ENCODE measurements at regions not wholly inside any gene's neighbourhood (a gene's known extent, or its start where the extent isn't known, plus 50 kb on each side); places are given as distances from the start of the nearest gene placed in this dataset.
"Not testable (repeated sequence)": the region's sequence is repeated elsewhere in the genome, so short reads cannot be mapped to it uniquely, and the experiment has no call there.

DNA sequence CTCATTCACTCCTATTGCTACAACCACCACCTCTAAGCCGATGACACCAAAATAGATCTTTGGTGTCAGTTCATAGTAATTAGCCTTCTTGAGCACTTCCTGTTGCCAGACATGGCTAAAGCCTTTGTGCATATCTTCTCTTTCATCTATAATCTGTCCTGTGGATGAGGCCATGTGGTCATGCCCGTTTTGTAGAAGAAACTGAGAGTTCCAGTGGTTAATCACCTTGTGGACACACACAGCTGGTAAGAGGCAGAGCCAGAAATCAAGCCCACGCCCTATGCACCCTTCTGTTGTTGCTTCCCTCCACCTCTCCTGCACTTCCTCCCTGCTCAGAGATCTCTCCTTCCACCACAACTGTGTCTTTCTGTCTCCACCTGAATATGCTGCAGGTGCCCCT, 285.1 kb upstream of the PFKP start:
- no peak for DNase-seq

DNA sequence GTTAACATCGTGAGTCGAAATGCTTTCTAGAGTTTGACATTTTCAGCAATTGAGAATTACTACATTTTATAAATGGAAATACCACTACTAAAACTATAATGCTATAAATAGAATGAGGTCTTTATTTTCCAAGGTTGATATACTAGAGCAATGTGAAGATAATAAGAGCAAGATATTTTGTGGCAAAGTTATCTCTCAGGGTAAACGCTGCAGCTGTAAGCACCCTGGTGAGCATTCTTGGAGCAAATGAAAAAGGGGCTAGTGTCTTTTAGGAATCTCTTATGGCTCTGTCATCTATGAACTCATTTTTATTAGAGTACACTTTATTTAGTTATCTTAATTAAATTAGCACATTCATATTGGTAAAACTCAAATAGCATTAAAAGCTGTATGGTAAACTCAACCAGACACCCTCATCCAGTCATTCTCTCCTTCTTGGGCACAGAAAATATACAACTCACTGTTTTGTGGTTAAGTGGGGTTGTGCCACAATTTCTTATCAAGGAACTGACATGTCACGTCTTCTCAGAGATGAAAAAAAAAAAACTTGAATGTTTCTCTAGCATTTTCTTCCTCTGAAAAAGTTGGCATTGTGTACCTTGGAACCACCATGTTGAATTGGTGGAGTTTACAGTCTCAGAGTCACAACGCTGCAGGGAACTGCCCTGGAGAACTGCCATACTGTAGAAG, 289.5 kb upstream of the PFKP start:
- DNase-seq = no peak

DNA sequence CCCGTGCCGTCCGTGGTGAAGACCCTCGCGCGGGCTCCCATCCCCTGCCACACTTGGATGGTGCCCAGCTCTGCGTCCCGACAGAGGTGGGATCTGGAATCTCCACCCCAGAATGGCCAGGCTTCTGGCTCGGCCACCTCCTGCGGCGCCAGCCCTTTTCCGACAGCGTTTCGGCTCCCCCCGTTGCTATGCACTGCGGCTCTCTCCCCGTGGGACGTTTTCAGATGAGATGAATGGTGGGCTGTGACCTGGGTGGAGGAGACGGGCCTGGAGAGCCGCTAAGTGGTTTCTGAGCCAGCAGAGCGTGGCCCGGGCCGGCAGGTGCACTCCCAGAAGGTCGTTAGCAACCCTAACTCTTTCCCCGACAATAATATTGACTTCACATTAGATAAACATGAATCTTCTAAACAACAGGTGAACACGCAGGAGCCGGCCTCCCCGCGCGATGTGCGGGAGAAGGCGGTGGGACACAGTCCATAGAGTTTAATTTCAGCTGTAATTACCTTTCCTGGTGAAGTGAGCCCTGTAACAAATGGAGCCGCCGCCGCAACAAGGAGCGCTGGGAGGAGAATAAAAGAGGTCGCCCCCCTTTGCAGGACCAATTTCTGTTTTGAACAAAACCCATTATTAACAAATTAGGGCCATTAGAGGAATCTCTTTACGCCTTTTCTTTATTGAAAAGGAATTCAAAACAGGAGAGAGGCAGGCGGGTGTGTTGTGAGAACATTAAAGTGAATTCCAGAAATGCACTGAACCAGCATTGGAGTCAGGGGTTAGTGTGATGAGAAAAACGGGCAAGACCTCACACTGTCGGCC, 294.3 kb upstream of the PFKP start:
- peak; percentile 84 for DNase-seq

DNA sequence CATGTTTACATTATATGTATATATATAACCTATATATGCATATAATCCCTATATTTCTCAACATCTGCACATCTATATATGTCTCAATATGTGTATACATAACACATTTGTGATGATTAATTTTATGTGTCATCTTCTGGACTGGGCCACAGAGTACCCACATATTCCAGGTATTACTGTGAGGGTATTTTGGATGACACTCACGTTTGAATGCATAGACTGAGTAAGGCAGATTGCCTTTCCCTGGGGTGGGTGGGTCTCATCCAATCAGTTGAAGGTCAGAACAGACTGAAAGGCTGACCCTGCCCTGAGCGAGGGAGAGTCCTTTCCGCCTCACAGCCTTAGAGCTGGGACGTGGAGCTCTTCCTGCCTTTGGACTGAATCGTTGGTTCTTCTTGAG, 295.2 kb upstream of the PFKP start:
- DNase-seq = no peak

DNA sequence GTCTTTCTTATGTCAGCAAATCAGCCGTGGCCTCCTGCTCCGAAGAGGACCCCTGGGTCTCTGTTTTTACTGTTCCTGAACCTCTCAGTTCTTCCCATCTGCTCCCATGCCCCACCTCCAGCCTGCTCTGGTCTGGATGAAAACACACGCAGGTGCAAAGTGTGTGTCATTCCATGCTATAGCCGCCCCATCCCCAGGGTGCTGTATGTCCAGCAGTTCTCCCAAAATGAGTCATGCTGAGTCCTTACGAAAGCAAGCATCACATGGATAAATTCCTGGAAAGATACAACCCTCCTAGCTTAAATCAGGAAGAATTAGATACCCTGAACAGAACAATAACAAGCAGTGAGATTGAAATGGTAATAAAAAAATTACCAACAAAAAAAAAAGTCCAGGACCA, 300.1 kb upstream of the PFKP start:
- DNase-seq = not testable (repeated sequence)

DNA sequence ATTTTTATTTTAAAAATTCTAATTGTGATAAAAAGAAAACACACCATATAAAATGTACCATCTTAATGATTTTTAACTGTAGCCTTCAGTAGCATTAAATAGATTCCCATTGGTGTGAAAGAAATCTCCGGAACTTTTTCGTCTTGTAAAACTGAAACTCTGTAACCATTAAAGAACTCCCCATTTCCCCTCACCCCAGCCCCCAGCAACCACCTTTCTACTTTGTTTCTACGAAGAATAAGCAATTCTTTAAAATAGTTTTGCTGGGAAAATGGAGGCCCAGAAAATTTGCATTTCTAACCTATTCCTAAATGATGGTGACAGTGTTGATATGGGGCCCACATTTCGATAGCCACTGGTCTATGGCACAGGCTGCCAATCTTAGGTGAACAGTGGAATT, 305.4 kb upstream of the PFKP start:
- no peak for DNase-seq

DNA sequence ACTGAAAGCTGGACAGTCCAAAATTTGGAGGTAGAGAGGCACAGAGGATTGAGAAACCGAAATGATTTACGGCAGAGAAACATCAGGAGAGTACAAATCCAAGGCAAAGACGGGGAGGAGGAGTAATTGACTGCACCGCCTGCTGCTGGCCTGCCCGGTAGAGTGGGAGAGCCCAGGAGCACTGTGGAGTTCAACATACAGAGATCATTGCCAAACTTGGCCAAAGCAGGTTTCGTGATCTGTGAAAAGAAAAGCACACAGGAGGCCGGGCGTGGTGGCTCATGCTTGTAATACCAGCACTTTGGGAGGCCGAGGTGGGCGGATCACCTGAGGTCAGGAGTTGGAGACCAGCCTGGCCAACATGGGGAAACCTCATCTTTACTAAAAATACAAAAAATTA, 306.0 kb upstream of the PFKP start:
- no peak for DNase-seq

DNA sequence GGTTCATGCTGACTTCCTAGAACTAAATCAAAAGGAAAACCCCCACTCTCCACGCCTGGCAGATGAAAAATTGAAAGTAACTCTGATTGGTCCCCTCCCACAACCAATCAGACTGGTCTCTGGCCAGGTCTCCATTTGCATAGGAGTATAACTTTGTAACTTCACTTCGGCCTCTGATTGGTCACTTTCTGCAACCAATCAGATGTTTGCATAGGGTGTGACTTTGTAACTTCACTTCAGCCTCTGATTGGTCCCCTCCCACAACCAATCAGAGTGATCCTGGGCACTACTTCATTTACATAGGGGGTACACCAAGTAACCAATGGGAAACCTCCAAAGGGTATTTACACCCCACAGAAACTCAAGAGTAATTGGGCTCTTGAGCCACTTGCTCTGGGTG, 306.6 kb upstream of the PFKP start:
- DNase-seq = no peak

DNA sequence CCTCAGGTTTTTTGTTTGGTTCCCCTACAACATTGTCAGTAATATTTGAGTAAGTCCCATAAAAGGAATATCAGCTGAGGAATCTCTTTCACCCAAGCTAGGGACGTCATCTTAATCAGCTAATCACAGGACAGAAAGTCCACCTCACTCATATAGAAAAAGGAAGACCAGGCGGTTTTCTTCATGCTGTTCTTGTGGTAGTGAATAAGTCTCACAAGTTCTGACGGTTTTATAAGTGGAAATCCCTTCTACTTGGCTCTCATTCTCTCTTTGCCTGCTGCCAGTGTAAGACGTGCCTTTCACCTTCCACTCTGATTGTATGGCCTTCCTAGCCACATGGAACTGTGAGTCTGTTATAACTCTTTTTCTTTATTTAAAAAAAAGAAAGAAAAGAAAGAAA, 308.1 kb upstream of the PFKP start:
- DNase-seq = no peak

DNA sequence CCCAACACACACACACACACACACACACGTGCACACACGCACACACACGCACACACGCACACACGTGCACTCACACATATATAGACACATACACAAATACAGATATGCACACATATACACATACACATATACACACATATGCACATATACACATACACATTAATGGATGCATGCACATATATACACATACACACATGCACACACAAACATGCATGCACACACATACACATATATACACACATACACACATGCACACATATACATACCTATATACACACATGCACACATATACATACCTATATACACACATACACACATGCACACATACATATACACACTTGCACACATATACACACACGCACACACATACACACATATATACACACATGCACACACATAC, 312.4 kb upstream of the PFKP start:
- no peak for DNase-seq

DNA sequence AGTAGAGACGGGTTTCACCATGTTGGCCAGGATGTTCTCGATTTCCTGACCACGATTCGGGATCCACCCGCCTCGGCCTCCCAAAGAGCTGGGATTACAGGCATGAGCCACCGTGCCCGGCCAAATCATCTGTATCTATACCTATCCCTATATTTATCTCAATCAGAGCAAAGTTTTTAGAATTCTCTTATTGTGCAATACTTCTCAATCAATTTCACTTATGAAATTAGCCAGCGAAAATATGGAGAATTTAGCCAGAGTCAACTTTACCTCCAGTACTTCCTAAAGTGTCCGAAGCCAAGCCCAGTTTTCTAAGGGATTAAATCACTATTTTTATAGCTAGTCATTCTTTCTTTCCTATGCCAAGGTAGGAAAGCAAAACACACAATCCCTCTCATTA, 319.1 kb upstream of the PFKP start:
- DNase-seq = no peak

DNA sequence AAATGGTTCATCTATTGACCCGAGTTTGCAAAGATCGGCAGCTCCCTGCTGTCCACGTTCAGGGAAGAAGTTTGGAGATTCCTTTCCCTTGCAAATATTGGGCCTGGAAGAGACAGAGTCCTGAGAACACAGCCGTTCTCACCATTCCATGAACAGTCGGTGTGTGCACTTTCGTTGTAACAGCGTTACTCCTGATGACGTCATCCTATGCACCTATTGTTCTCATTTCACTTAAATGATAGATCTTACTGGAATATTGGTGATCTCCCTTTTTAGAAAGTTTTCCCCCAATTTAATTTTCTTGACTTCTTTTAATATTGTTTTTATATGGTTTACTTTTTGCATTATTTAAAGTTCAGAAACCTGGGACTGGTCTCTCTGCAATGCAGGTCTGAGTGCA, 320.7 kb upstream of the PFKP start:
- no peak for DNase-seq

DNA sequence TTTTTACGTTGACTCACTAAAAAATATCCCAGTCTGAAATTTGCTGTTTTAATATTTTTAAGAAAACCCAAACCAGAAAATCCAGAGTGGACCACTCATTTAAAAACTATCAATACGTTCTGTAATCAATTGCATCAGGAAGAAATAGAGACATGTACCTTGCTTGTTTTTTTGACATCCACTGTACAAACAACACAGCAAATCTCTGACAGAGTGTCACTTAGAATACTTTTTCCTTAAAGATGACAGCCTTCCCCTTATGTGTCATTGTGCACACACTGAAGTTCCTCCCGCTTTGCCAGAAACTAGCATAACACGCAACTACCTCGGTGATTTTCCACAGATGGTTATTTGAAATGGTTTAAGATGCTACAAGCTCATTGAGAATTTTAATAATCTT, 321.7 kb upstream of the PFKP start:
- no peak for DNase-seq

DNA sequence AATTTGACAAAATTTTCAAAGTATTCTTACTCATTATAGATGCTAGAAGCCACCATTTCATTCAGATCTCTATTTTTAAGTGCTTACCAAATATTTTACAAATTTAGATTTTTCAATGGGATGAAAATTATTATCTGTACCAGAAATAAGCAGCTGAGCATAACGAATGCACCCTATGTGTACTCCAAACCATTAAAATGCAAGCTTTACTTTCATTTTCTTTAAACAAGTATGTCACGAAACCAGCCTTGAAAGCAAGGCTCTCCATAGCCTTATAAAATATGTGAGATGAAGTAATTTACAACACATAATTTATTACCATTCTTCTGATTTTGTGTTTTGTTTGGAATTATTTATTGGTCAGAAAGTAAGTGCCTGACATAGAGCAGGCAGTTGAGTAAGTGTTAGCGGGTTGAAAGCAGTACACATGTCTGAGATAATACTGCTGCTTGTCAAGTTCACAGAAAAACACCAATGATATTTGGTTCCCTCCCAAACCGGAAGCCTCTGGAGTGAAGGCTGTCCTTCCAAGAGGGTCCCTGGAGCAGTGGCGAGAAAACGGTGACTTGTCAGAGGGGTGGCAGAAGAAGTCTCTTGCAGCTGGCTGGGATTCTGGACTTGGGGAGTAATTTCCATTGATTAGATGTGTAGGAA, 322.7 kb upstream of the PFKP start:
- DNase-seq = no peak

DNA sequence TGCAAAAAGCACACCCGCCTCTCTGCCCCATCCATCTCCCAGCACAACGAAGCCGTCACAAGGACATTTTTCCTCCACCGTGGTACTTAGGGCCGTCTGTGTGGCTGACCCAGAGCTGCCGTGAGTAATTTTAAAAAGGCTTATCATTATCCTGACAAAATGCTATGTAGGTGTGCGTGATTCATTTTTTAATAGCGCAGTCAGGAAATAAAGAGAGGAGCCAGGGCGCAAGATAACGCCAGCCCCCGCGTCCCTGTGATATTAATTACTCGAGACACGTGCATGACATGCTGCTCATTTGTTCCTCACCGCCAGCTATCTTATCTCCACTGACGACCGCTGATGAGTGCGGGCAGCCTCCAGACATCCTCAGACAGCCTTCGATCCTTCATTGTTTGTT, 332.7 kb upstream of the PFKP start:
- DNase-seq = peak; percentile 74

DNA sequence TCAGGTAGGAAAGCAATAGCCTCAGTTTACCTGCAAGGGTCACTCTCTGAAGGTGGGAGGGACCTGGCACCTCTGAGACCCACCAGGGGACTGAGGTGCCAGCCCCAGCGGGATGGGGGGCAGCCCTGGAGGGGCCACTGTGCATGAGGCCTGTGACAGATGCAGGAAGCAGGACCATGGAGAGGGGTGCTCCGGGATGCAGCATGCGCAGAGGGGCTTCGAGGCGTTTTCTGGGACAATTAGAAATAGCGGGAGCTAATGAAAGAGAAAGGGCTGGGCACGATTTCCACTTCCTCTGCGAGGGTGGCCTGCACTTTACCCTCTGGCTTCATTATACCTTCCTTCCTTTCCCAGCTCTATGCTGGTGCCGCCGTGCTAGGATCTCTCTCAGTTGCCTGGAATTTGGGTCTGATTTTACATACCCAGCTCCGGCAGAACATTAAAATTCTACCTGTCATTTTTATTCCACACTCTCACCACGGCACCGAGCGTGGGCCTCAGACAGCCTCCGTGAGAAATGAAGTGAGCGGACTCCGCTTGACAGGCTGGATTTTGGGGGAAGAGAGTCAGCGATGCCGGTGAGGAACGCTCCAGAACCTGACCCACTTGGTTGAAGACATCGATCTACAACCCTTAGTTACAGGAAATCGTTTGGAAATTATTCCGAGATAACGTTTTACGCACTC, 333.9 kb upstream of the PFKP start:
- no peak for DNase-seq

DNA sequence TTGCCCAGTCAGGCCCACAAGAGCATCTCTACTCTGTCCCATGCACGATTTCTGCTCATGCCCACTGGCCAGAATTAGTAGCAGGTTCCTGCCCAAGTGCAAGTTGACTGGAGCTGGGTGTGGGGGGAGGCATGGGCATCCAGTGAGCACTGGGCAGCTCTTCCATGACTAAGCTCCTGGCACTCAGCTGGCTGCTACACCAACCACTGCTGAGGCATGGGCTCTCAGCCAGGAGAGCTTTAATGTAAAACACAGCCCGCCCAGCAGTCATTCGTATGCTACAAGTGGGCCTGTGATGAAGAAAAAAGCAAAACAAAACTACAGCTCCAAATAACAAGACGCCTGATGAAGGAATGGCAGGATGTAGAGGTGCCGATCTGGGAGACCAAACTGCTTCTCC, 335.4 kb upstream of the PFKP start:
- no peak for DNase-seq

DNA sequence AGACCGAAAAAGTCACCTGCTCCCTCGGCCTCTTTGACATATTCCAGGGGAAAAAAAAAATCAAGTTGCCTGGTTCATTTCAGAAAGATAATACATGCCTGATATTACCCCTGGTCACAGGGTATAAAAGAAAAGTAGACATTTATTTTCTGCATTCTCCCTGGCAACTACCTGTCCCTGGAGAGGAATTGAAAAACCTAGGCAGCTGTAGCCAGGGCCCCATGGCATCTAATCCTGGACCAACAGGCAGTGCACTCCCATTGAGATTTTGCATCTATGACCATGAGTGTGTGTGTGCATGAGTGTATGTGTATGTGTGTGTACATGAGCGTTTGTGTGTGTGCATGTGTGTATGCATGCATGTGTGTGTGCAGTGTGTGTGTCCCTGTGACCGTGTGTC, 338.2 kb upstream of the PFKP start:
- DNase-seq = no peak

DNA sequence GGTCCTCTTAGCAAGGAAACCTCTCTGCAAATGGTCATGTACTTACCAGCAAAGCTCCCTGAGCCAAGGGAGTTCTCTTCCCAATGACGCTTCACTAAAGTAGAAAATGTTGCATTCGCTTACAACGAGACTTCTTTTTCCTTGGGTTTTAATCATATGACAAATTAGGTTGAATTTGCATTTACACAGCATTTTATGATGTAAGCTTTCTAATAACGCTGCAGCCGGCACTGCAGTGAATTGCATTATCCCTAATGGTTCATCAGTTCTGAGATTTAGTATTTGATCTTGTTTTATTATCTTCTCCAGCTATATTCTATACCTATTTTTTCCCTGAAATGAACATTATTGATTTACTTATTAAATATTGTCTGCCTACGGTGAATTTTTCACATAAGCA, 339.3 kb upstream of the PFKP start:
- DNase-seq = no peak

DNA sequence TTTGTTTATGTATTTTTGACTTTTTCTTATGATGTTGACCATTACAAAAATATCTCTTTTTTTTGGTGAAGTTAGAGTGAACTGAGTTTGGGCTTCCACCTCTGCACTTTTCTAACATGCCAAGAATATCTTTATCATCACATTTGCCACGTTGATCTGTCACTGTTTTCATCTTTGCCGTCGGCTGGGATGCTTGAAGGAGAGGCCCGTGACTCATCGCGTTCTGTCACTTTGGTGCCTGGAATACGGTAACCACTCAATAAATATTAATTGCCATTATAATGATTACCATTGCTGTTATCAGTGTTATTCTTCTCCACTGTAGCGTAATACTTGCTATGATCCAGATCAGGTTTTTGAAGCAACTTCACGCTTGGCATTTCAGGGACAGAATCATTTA, 350.8 kb upstream of the PFKP start:
- DNase-seq = peak; percentile 65

DNA sequence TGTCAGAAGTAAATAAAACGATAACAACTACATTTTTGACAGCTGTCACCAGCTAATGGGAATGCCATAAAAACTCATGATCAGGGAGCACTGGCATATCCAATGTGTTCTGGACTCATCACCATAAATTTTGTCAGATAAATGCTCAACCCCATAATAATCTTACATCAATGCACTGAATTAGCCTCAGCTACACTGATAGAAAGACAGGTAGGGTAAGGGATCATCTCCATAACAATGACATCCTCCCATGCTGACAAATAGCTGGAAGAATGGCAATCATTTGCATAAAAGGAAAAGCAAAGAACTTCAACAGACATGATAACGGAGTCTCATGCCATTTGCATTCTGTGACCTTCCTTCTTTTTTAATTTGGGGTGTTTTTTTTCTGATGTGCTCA, 352.8 kb upstream of the PFKP start:
- DNase-seq = no peak

DNA sequence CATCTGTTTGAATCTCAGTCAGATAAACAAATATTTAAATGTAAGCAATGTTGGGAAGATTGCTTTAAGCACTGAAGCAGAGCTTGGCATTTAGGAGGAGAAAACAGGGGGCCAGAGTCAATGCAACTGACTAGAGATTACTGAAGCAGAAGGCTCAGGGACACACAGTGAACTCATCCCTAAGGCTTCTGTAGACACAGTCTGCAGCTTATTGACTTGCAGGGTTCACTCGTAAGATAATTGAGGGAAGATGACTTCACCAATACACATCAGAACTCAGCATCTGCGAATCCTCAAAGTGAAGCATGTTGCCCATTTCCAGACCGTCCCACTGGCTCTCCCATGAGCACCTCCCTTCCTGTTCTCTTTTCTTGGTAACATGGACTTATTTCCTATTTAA, 363.4 kb upstream of the PFKP start:
- peak; percentile 19 for DNase-seq

DNA sequence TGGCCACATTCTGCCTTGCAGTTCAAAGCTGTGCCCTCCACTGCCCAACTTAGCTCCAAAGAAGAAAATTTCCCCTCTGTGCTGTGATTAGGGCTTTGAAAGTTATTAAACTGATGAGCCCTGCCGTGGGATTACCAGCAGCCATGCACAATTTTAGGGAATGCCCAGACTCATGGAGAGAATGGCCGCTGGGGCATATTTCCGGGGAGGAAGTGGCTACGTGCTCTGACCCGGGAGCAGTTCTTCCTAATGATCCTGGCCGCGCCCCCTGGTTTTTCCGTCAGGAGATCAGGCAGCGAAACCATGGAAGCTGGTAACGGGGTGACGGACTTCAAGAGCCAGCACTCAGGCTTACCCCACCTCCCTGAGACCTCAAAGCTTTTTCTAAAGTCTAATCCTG, 365.5 kb upstream of the PFKP start:
- no peak for DNase-seq
